HG03045 (cell line): ENCODE measurements at regions not wholly inside any gene's neighbourhood (a gene's known extent, or its start where the extent isn't known, plus 50 kb on each side); places are given as distances from the start of the nearest gene placed in this dataset.
"Not testable (repeated sequence)": the region's sequence is repeated elsewhere in the genome, so short reads cannot be mapped to it uniquely, and the experiment has no call there.

Experiments
- ATAC-seq: cut with Tn5 transposase; IDR thresholded peaks from one replicate; pipeline ENCODE4 v1.9.1; 2021; ENCODE audit warnings: mild to moderate bottlenecking, moderate library complexity; ENCODE audit not compliant: unreplicated experiment

DNA sequence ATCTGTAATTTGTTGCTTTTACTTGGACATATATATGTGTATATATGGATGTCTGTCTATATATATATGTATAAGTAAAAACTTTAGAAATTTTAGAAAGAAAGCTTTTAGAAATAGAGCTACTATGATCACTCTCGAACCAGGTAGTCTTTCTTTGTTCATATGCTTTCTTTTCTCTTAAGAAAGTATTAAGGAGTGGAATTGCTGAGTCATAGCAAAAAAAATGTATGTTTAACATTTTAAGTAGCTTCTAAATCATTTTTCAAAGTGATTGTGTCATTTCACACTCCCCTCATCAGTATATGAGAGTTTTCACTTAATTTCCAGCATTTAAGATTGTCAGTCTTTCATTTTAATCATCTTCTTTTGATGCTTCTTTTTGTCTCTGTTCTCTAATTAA, 447.9 kb upstream of the TECRL start:
- ATAC-seq: no peak

DNA sequence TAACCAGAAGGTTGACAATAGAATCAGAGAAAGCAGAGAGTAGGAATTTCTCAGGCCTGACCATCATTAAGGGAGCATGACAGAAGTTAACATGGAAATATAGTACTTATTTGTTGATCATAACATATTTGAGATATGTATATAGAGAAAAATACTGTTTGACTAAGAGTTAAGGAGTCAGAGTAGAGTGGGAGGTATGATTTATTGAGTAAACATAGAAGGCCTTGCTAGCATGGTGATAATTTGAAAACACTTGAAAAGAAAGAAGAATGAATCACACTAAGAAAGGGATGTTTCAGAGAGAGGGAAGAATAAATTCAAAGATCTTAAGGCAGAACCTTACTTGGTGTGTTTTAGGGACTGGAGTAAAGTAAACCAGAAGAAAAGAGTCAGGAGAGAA, 437.2 kb upstream of the TECRL start:
- ATAC-seq: no peak

DNA sequence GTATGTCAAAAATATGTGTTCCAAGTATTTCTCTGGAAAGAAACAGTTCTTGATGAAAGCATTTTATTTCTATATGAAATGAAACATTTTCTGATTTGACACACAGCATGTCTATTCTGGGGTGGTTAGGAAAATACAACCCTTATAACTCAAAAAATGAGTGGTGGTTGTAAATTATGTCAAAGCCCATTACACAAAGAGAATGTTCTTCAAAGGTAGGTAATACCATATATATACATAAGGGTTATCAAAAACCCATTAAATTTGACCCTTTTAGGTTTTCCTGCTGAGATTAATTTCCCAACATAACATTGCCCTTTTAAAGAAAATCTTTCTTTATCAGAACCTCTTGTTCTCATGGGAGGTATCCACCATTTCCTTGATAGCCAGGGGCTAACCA, 420.5 kb upstream of the TECRL start:
- ATAC-seq: no peak

DNA sequence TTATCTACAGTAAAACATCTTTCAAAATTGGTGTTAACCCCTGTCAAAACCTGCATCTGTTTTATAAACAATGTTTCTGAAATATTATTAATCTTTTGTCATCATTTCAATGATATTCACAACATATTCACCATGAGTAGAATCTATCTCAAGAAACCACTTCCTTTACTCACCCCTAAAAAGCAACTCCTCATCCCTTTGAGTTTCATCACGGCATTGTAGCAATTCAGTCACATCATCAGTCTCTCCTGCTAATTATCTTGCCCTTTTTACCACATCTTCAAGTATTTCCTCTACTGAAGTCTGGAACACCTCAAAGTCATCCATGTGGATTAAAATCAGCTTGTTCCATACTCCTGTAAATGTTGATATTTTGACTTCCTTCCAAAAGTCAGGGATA, 415.3 kb upstream of the TECRL start:
- no peak for ATAC-seq

DNA sequence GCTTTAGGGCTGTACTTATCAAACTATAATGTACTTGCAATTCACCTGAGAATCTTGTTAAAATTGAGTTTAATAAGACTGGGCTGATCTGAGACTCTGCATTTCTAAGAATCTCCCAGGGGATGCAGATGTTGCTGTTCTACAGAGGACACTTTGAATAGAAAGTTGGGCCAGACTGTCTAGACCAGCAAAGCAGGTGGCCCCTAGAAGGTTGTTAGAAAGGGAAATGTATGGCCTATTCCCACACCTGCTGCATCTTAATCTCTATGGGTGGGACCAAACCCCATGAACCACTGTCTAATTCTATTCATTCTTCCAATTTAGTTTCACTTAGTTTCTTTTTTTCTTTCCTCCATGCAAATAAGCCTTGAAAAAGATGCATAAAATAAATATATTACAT, 413.2 kb upstream of the TECRL start:
- no peak for ATAC-seq

DNA sequence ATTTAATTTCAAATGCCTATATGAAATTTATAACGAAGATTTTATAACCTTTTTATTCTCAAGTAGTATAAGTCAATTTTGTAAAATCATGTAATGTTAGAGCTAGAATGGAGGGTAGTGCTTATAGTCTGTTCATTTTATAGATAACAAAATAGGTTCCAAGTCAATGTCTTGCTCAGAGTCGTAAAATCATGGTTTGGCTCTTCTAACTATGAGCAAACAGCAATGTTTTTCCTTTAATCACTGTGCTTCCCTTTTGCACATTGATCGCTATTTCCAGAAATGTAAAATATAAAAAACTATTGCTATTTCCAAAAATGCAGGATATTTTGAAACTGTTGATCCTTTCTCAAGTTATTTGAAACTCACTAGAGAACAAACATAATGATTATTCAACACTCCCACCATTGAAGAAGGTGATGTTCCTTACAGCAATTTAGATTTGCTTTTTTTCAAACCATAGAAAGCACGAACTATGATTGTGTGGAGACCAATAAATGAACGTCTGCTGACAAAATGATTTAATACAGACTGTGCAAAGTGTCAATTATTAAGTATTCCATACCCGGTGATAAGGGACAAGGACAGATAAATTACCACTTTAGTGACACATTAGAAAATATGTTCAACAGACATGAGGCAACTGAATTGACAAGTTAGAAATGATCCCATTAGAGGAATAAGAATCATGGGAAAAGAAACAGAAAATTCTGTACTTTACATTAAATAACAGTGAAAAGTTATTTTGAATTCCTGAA, 412.1 kb upstream of the TECRL start:
- ATAC-seq: no peak

DNA sequence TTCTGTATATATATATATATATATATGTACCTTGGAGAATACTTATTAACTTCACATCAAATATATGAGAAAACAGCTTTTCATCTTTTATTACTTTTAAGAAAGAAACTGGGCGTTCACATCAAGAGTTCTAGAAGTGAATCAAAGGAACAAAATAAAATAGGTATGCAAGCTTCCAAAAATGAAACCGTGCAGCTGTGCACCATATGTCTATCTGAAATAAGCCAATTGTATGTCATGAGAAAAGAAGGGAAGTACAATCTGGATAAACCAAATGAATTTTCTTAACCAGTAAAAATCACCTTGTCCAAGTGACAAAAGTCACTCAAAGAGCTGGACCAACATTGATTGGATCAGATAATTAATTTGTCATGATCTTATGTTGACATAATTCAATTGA, 405.4 kb upstream of the TECRL start:
- ATAC-seq: no peak

DNA sequence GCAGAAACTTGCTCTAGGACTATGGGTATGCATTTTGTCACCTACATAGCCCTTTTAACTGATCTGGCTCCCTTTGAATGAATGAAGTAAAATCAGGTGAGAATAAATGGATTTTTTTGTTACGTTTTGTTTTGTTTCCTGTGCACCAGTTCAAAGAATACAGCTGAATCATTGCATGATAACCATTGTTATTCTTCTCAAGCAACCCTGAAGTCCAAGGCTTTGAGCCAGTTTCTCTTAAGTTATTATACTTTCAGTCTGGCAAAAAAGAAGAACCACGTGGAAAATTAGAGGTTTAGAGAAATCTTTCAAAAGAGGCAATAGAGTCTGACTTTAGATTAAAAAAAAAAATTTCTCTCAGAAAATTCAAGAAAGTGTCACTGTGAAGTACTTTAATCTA, 398.6 kb upstream of the TECRL start:
- no peak for ATAC-seq

DNA sequence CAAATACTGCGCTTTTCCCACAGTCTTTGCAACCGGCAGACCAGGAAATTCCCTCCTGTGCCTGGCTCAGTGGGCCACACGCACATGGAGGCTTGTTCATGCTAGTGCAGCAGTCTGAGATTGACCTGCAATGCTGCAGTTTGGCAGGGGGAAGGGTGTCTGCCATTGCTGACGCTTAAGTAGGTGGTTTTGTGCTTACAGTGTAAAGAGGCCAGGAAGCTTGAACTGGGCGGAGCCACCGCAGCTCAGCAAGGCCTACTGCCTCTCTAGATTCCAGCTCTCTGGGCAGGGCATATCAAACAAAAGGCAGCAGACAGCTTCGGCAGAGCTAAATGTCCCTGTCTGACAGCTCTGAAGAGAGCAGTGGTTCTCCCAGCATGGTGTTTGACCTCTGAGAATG, 390.5 kb upstream of the TECRL start:
- no peak for ATAC-seq

DNA sequence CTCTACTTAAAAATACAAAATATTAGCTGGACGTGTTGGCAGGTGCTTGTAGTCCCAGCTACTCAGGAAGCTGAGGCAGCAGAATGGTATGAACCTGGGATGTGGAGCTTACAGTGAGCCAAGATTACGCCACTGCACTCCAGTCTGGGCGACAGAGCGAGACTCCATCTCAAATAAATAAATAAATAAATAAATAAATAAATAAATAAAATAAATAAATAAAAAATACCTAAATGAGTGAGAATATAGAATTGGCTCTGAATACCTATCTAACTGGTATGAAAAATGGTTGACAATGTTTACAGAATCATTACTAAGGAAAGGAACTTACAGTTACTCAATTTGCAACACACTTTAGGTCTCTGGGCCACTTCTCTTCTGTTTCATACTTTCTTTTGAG, 389.6 kb upstream of the TECRL start:
- not testable (repeated sequence) for ATAC-seq

DNA sequence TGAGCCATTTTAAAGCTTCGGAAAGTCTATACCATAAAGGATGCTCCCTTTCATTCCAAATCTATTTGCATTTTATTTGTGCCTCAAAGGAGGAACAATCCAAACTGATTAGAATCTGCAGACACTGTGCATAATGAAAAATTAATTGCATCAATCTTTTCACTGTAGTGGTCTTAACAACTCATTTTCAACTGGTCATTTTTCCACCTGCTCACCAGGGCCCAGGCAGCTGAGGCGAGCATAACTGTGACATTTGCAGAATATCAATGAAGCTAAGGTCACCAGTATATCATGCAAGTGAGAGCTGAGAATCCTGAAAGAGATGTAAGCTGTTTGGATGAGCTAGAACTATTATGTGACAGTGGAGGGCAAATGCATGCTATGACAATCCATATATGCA, 387.3 kb upstream of the TECRL start:
- no peak for ATAC-seq

DNA sequence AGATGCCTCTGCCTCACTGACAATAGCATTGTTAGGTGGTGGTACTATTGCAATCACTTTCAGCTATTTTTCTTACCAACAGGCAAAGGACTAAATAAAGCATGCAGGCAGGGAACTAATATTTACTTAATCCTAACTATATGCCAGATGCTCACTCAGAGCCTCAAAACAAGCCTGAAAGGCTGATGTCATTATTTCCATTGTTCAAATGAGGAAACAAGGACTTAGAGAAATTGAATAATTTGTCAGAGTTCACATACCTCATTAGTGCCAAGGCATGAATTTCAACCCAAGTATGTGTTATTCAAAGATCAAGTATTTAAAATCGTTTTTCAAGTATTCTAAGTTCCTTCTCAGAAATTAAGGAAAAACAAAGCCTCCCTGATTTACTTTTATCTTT, 374.9 kb upstream of the TECRL start:
- no peak for ATAC-seq

DNA sequence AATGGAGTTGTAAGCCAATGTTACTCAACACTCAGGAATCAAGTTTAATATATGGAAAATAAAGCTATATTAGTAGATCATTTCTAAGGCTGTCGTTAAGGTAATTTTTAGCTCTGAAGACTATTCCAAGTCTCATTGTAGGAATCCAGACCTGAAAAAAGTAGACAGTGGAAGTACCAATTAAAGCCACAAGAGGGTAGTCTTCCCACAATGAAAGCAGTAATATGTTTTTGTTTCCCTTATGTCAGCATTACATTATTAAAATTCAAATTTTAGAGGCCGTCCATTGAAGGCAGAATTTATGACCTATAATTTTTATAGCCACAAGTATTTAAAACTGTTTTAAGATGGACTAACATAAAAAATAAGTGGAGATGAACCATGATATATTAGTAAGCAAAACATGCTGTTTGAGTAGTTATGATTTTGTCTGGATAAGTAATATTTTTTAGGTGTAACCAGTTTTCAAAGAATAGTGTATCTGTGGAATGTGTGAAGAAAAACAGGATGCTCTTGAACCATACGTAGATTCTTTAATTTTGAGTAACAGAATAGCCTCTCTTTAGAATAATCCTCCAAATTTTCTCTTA, 372.6 kb upstream of the TECRL start:
- ATAC-seq: no peak

DNA sequence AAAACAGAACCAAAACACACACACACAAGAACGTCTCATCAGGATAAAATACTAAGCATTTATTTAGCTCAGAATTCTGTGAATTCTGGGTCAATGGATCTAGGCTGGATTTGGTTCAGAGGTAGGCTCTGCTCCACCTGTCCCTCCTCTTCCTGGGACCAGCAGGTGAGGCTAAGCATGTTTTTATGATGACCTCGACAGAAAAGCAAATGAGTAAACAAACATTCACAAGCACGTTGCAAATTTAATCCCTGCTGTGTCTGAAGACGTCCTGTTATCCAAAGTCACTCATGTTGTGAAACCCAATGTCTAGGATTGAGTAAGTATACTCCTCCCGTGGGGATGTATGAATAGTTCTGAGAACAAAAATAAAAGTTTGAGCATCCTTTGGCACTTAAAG, 371.4 kb upstream of the TECRL start:
- no peak for ATAC-seq

DNA sequence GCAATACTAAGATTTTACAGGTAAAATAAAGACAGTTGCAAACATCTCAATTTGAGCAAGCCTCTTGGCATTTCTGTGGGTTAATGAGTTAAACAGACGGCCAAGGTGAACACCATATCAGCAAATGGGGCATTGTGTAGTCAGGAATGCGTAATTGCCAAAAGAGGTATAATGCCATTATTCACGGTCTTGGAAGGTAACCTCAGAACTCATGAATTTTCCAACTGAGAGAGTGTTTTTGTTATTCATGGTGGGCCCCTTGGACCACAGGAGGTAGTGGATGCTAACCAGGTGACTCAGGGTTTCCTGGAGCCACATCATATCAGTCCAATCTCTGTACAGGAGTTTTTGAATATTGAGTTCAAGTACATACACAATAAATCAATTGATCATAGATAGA, 368.0 kb upstream of the TECRL start:
- ATAC-seq: no peak

DNA sequence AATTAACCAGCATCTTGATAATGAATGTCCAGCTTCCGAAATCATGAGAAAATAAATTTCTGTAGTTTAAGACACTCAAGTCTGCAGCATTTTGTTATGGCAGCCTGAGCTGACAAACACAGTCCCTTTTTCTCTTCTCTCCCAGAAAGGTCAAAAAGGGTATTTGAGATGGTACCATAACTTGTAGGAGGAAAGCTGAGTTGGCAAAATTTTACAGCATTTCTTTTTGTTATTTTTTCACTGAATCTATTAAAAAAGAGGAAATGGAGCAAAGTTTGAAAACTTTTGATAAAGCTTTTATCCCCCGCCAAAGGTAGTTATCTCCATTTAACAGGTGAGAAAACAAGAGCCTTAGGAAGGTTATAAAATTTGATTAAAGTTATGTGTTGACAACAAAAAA, 367.6 kb upstream of the TECRL start:
- ATAC-seq: no peak

DNA sequence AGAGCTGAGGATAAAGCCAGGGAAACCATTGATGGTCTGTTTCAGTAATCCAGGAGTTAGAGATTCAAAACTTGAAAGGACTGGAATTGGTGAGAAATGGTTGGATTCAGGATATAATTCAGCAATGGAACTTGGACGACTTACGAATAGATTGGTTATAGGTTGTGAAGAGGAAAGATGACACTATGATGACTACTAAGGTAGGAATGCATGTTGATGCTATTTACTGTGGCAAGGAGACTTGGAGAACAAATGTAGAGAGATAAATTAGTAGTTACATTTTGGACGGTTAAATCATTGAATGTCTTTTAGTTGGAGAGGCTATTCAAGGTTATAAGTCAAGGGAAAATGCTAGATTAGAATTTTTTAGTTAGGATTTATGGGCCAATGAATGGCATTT, 365.4 kb upstream of the TECRL start:
- no peak for ATAC-seq

DNA sequence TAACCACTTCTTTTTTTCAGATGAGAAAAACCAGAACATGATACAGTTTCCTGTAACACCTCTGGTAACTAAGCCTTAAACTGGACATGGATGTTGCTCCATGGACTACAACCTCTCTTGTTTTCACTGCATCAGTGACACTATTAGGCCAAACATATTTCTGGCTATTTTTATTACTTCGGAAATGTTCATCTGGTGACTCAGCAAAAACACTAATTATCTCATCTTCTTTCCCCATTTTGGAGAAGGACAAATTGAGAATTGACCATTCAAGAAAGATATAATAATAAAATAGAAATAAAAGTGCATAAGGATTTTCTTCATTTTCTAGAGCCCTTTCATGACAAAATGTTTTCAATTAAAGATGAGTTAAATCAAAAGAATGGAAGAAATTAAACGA, 361.9 kb upstream of the TECRL start:
- no peak for ATAC-seq

DNA sequence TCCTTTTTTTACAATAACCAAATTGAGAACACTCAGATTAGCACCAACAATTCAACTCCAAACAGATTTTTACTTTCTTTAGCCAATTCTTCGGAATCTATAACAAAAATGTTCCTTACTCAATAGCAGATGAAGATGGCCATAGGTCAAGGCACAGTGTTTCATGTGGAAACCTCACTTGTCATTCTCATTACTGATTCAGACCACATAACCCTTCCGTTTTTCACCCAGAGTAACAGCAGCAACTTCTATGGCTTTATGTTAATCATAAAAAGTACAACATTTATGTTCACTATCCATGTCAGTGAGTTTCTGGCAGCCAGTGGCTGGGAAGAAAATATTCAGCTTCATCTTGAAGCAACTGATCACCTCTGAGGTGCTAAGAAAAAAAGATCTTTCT, 358.3 kb upstream of the TECRL start:
- ATAC-seq: no peak

DNA sequence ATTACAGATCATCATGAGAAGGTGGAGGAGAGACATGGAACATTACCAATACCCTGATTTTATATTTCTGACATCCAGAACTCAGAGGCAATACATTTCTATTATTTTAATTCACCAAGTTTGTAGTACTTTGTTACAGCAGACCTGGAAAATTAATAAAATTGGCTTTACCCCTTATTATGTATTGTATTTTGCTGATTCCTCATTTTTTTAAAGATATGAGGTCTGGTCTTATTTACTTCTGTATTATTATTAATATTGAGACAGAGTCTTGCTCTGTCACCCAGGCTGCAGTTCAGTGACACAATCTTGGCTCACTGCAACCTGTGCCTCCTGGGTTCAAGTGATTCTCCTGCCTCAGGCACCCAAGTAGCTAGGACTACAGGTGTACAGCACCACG, 357.3 kb upstream of the TECRL start:
- no peak for ATAC-seq

DNA sequence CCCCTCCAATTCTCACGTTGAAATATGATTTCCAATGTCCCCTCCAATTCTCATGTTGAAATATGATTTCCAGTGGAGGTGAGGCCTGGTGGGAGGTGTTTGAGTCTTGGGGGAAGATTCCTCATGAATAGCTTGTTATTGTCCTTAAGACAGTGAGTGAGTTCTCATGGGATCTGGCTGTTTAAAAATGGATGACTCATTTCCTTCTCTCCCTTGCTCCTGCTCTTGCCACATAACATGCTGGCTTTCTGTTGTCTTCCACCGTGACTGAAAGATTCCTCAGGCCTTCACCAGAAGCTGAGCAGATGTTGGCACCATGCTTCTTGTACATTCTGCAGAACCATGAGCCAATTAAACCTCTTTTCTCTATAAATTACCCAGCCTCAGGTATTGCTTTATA, 346.8 kb upstream of the TECRL start:
- ATAC-seq: no peak

DNA sequence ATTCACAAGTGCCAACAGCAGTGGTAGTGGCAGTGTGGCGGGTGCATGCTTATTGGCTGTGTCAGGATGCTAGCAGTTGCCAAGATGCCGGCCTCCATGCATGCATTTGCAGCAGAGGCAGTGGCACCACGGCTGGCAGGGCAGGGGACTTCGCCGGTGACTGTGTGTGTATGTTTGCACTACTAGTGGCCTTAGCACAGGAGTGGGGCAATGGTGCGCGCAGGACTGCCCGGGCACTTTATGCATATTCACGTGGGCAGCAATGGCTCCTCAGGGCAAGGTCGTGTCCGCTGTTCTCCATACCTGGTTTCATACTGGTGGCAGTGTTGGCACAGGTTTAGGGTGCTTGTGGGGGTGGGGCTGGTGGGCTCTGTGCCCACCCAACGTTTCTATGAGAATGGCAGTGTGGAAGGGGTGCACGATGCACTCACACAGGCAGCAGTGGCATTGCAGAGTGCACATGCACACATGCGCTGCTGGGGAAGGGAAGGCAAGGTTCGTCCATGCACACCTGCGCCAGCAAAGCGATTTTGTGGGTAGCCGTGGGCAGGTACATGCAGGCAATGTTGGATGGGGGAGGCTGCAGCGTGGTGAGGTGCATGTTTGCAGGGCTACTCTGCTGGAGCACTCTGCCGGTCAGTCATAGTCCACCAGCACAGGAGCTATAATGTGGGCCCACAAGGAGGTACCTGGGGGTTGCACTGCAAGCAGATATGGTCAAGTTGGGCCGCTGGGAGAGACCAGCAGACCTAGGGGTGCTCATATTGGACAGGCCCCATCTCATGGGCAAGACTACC, 338.9 kb upstream of the TECRL start:
- no peak for ATAC-seq
